HG02763 (cell line): ENCODE measurements at regions not wholly inside any gene's neighbourhood (a gene's known extent, or its start where the extent isn't known, plus 50 kb on each side); places are given as distances from the start of the nearest gene placed in this dataset.
"Not testable (repeated sequence)": the region's sequence is repeated elsewhere in the genome, so short reads cannot be mapped to it uniquely, and the experiment has no call there.

Experiments used
- ATAC-seq: cut with Tn5 transposase; IDR thresholded peaks from one replicate; pipeline ENCODE4 v1.9.1; 2021; ENCODE audit warnings: mild to moderate bottlenecking, moderate library complexity; ENCODE audit not compliant: unreplicated experiment

GRCh38 chr2:142290931-142291330 is 160.1 kb upstream of the LRP1B start:
- no peak for ATAC-seq

GRCh38 chr2:142286618-142287017 is 155.8 kb upstream of the LRP1B start:
- ATAC-seq = peak; percentile 63

GRCh38 chr2:142285480-142285879 is 154.7 kb upstream of the LRP1B start:
- no peak for ATAC-seq

- not testable (repeated sequence) for ATAC-seq
These were observed 153.5 kb upstream of the LRP1B start for GRCh38 chr2:142284336-142284735.

- ATAC-seq = no peak
These were observed 150.0 kb upstream of the LRP1B start for GRCh38 chr2:142280831-142281230.

GRCh38 chr2:142270990-142271389 is 140.2 kb upstream of the LRP1B start:
- ATAC-seq = no peak

GRCh38 chr2:142270291-142270690 is 139.5 kb upstream of the LRP1B start:
- no peak for ATAC-seq

- ATAC-seq = no peak
These were observed 128.5 kb upstream of the LRP1B start for GRCh38 chr2:142259356-142259755.

- ATAC-seq = no peak
These were observed 123.2 kb upstream of the LRP1B start for GRCh38 chr2:142254031-142254430.

- no peak for ATAC-seq
These were observed 110.2 kb upstream of the LRP1B start for GRCh38 chr2:142241016-142241415.

- ATAC-seq = no peak
These were observed 105.4 kb upstream of the LRP1B start for GRCh38 chr2:142236181-142236580.

GRCh38 chr2:142234741-142235140 is 103.9 kb upstream of the LRP1B start:
- no peak for ATAC-seq

GRCh38 chr2:142223309-142223708 is 92.5 kb upstream of the LRP1B start:
- ATAC-seq = no peak

- no peak for ATAC-seq
These were observed 91.9 kb upstream of the LRP1B start for GRCh38 chr2:142222715-142223114.

- no peak for ATAC-seq
These were observed 90.1 kb upstream of the LRP1B start for GRCh38 chr2:142220901-142221300.

GRCh38 chr2:142220239-142220638 is 89.4 kb upstream of the LRP1B start:
- no peak for ATAC-seq

GRCh38 chr2:142218471-142218870 is 87.7 kb upstream of the LRP1B start:
- ATAC-seq = no peak

GRCh38 chr2:142217804-142218203 is 87.0 kb upstream of the LRP1B start:
- ATAC-seq = no peak

GRCh38 chr2:142200062-142200461 is 69.2 kb upstream of the LRP1B start:
- ATAC-seq = no peak

GRCh38 chr2:142199073-142199472 is 68.3 kb upstream of the LRP1B start:
- no peak for ATAC-seq

- ATAC-seq = no peak
These were observed 60.0 kb upstream of the LRP1B start for GRCh38 chr2:142190805-142191204.

- no peak for ATAC-seq
These were observed 58.7 kb upstream of the LRP1B start for GRCh38 chr2:142189501-142189900.

- no peak for ATAC-seq
These were observed 57.7 kb upstream of the LRP1B start for GRCh38 chr2:142188562-142188961.
